Panc1 (cell line): ENCODE measurements at regions not wholly inside any gene's neighbourhood (a gene's known extent, or its start where the extent isn't known, plus 50 kb on each side); places are given as distances from the start of the nearest gene placed in this dataset.

Experiments
- ATAC-seq: fragments of 200-7000 bp; cut with Tn5 transposase; 2 replicates; pipeline ENCODE4 v1.9.1; 2020; ENCODE audit warnings: mild to moderate bottlenecking, moderate library complexity
- BruUV-seq: library from RNA; stranded (reverse); fragments of 400-500 nt; replicated peaks from 2 replicates; lab custom pipeline; 2021; lab: Mats Ljungman, UMichigan
- CTCF ChIA-PET: fragments of 300-600 bp; sonication (Branson Sonifier 250); formaldehyde crosslinking; loops from one replicate; lab custom pipeline; 2022; ENCODE audit warnings: antibody characterized with exemption; lab: Charles Lee
- POLR2A ChIA-PET: fragments of 300-600 bp; sonication (Branson Sonifier 250); formaldehyde crosslinking; loops from one replicate; lab custom pipeline; 2022; ENCODE audit warnings: antibody characterized with exemption; lab: Charles Lee
- DNase-seq: peaks from one replicate; pipeline ENCODE4 v3.0.0-alpha.2; 2010; ENCODE audit warnings: low read depth, low spot score
- H3K27ac ChIP-seq: 2 replicates; pipeline ENCODE4 v1.5.1; 2011; ENCODE audit warnings: mild to moderate bottlenecking, low read length, inconsistent platforms
- H3K27me3 ChIP-seq: fragments of 200-500 bp; sonication (Bioruptor generic); 2 replicates; pipeline ENCODE4 v1.6.0; 2014; ENCODE audit warnings: low read length, inconsistent platforms; ENCODE audit not compliant: control insufficient read depth, insufficient read depth
- H3K36me3 ChIP-seq: fragments of 200-500 bp; sonication (Bioruptor generic); 2 replicates; pipeline ENCODE4 v1.5.1; 2014; ENCODE audit warnings: inconsistent platforms, mild to moderate bottlenecking, low read length, moderate library complexity; ENCODE audit not compliant: control insufficient read depth, insufficient read depth
- H3K4me1 ChIP-seq: 2 replicates; pipeline ENCODE4 v1.5.1; 2011; ENCODE audit warnings: inconsistent platforms, mild to moderate bottlenecking, low read length, moderate library complexity; ENCODE audit not compliant: control insufficient read depth, insufficient read depth
- H3K4me3 ChIP-seq, 2 experiments: 2 replicates each; pipeline ENCODE4 v1.5.1; 2011 to 2012; ENCODE audit warnings: low read depth in 2 of 2, low read length in 2 of 2, mild to moderate bottlenecking in 2 of 2, inconsistent platforms in 1 of 2, moderate library complexity in 1 of 2
- H3K9me3 ChIP-seq: fragments of 200-500 bp; sonication (Bioruptor generic); 2 replicates; pipeline ENCODE4 v1.5.1; 2014; ENCODE audit warnings: low read depth, mild to moderate bottlenecking, inconsistent platforms, low read length, moderate library complexity; ENCODE audit not compliant: control insufficient read depth, insufficient read depth
- CTCF ChIP-seq: fragments of 450-650 bp; IDR thresholded peaks from 2 replicates; pipeline ENCODE4 v1.5.1; 2017; ENCODE audit warnings: mild to moderate bottlenecking
- POLR2AphosphoS5 ChIP-seq: IDR thresholded peaks from 2 replicates; pipeline ENCODE4 v1.6.1; 2012; ENCODE audit warnings: mild to moderate bottlenecking, low read depth, low read length, moderate library complexity
- REST ChIP-seq, 2 experiments: IDR thresholded peaks; 2 replicates each; pipeline ENCODE4 v1.6.1; 2011 to 2012; ENCODE audit warnings: low read depth in 2 of 2, control low read depth in 1 of 2, low read length in 1 of 2, mild to moderate bottlenecking in 1 of 2, moderate library complexity in 1 of 2; ENCODE audit not compliant: insufficient read depth in 1 of 2
- SIN3A ChIP-seq: IDR thresholded peaks from 2 replicates; pipeline ENCODE4 v1.6.1; 2012; ENCODE audit warnings: low read depth, mild to moderate bottlenecking, low read length, moderate library complexity, borderline replicate concordance; ENCODE audit not compliant: insufficient read depth
- TCF7L2 ChIP-seq: IDR thresholded peaks from 2 replicates; pipeline ENCODE4 v1.6.1; 2011; ENCODE audit warnings: mild to moderate bottlenecking, low read depth, low read length, inconsistent platforms
- in situ Hi-C: cut with HindIII; loops from 2 replicates; pipeline ENCODE4 v1.10.0; 2016; ENCODE audit warnings: low sequenced_read_pairs, low pct_unique_long_range_greater_than_20kb
- intact Hi-C: fragments of 100-400 bp; cut with micrococcal nuclease; formaldehyde crosslinking; loops from one replicate; pipeline ENCODE4 v1.10.0; 2022; ENCODE audit not compliant: unreplicated experiment

GRCh38 chr10:2744547-2745200, 322.7 kb upstream of the PFKP start:
- intact Hi-C loops (no loop called here), in situ Hi-C loops (no loop called here)
- Histone ChIP-seq H3K27me3 (no peaks in the 10 kb centered on the region), H3K27ac (no peak overlapping the region), H3K4me3 (no peak overlapping the region), H3K9me3 (no peaks in the 10 kb centered on the region), H3K4me1 (no peaks in the 10 kb centered on the region), H3K36me3 (no peaks in the 10 kb centered on the region)
- ChIA-PET POLR2A (no interaction called here), CTCF (interaction anchor here (0.7 kb wide), 1 partner anchor 411 kb away, joined by 4 read pairs; no protein-coding TSS in a partner anchor)
- ATAC-seq (no peak), DNase-seq (no peak)
- no peak for TF ChIP-seq TCF7L2
- TF ChIP-seq CTCF = no peak
- no peak for TF ChIP-seq POLR2AphosphoS5
- TF ChIP-seq REST (IDR thresholded peaks at IDR 0.05; ENCODE audit: insufficient read depth in 1 of 2, low read depth in 2 of 2, low read length in 1 of 2) = no peak
- no peak for TF ChIP-seq SIN3A
- BruUV-seq = no TSS peak

- intact Hi-C loops = no loop called here
- in situ Hi-C loops = no loop called here
- POLR2A ChIA-PET = no interaction called here
- H3K27ac ChIP-seq = no peak overlapping the region
- TF ChIP-seq REST (IDR thresholded peaks at IDR 0.05; ENCODE audit: insufficient read depth in 1 of 2, low read depth in 2 of 2, low read length in 1 of 2) (no peak), CTCF (no peak), TCF7L2 (no peak), POLR2AphosphoS5 (no peak), SIN3A (no peak)
- no peak overlapping the region for H3K4me3 ChIP-seq
- no peaks in the 10 kb centered on the region; the same call in 1 of the 2 replicates for H3K27me3 ChIP-seq
- CTCF ChIA-PET = no interaction called here
- no peaks in the 10 kb centered on the region for H3K36me3 ChIP-seq
- no peak for DNase-seq
- no peaks in the 10 kb centered on the region for H3K4me1 ChIP-seq
- ATAC-seq = no peak
- no peaks in the 10 kb centered on the region for H3K9me3 ChIP-seq
- BruUV-seq = no TSS peak
These were observed 332.7 kb upstream of the PFKP start for GRCh38 chr10:2734603-2735002.
